ENCODE measurements at regions not wholly inside any gene's neighbourhood (a gene's known extent, or its start where the extent isn't known, plus 50 kb on each side); places are given as distances from the start of the nearest gene placed in this dataset.

GRCh38 chr10:129030996-129031843, 435.8 kb upstream of the MGMT start:
- POLR2A ChIA-PET, result no interaction called here
- Histone ChIP-seq H3K9me3 (ENCODE audit: low read length) (no peaks in the 10 kb centered on the region), H2AFZ (ENCODE audit: low read length) (no peak overlapping the region), H4K20me1 (ENCODE audit: insufficient read depth, low read length) (no peaks in the 10 kb centered on the region), H3K9ac (ENCODE audit: insufficient read depth, low read depth, low read length) (no peak overlapping the region), H3K4me3 (replicated peaks in 1 of 3; ENCODE audit: insufficient read depth in 1 of 3, low read depth in 2 of 3, low read length in 3 of 3) (no peak overlapping the region), H3K4me2 (ENCODE audit: low read depth, low read length) (no peak overlapping the region), H3K27me3 (ENCODE audit: control insufficient read depth in 1 of 2, insufficient read depth in 2 of 2, low read length in 2 of 2) (peaks cover 5 to 50% of the 10 kb centered on the region in 2 experiments; a peak in 3 of 5 replicates), H3K79me2 (ENCODE audit: insufficient read depth, low read length) (no peaks in the 10 kb centered on the region), H3K36me3 (replicated peaks in 1 of 2; ENCODE audit: control insufficient read depth in 1 of 2, insufficient read depth in 2 of 2, low read length in 2 of 2) (no peaks in the 10 kb centered on the region), H3K4me1 (ENCODE audit: insufficient read depth, low read length) (no peaks in the 10 kb centered on the region), H3K27ac (ENCODE audit: extremely low read length, insufficient read depth, low read length) (no peak overlapping the region)
- in situ Hi-C loops (cut with HindIII; ENCODE audit: extremely low pct_ligation_motif_present, low pct_unique_long_range_greater_than_20kb), result loop anchor here (5.0 kb wide), 1 partner anchor 941 kb away; no protein-coding TSS in a partner anchor
- WGBS (ENCODE audit: low lambda C conversion rate), result 6% methylated on average over 21 of the region's 21 CpGs
- ATAC-seq (peak; percentile 97), DNase-seq (ENCODE audit: low spot score) (peak; percentile 15), FAIRE-seq (no peak)
- intact Hi-C loops (cut with micrococcal nuclease; ENCODE audit: unreplicated experiment), result loop anchor here (1.0 kb wide), 1 partner anchor 940 kb away; no protein-coding TSS in a partner anchor
- BruUV-seq (replicated peaks), result no TSS peak
- CTCF ChIA-PET (ENCODE audit: low intra/inter-chr PET ratio, low total read pairs), result interaction anchor here (0.6 to 1.9 kb wide), 4 partner anchors 627 to 1097 kb away, joined by 3 to 15 read pairs (median 3); no protein-coding TSS in a partner anchor
- TF ChIP-seq KDM2A (CRISPR knock-in tag; IDR thresholded peaks at IDR 0.05; ENCODE audit: borderline replicate concordance, low read depth), result peak; percentile 36; the same call in 1 of the 2 replicates
- no peak for TF ChIP-seq SMARCC2 (IDR thresholded peaks at IDR 0.05)
- TF ChIP-seq HES4 (CRISPR knock-in tag; IDR thresholded peaks at IDR 0.05; ENCODE audit: borderline replicate concordance), result no peak
- TF ChIP-seq MATR3 (CRISPR knock-in tag; IDR thresholded peaks at IDR 0.05), result no peak
- no peak for TF ChIP-seq ZNF253 (CRISPR knock-in tag; IDR thresholded peaks at IDR 0.05; ENCODE audit: borderline replicate concordance)
- TF ChIP-seq KDM5B (CRISPR knock-in tag; IDR thresholded peaks at IDR 0.05; ENCODE audit: borderline replicate concordance), result no peak
- no peak for TF ChIP-seq ZNF747 (CRISPR knock-in tag; IDR thresholded peaks at IDR 0.05; ENCODE audit: borderline replicate concordance)
- TF ChIP-seq ZC3H13 (CRISPR knock-in tag; IDR thresholded peaks at IDR 0.05), result no peak
- TF ChIP-seq ZBTB39 (CRISPR knock-in tag; IDR thresholded peaks at IDR 0.05), result no peak
- TF ChIP-seq EZH2 (conservative IDR thresholded peaks at IDR 0.05; ENCODE audit: low read depth, low read length), result 0 out of 2 replicates have a peak, but pooled peaks have one; percentile 51
- no peak for TF ChIP-seq ZNF605 (CRISPR knock-in tag; IDR thresholded peaks at IDR 0.05)
- no peak for TF ChIP-seq ZSCAN20 (CRISPR knock-in tag; IDR thresholded peaks at IDR 0.05; ENCODE audit: borderline replicate concordance)
- TF ChIP-seq CEBPB (IDR thresholded peaks at IDR 0.05; ENCODE audit: borderline replicate concordance, low read depth, low read length), result no peak
- no peak for TF ChIP-seq PAF1 (CRISPR knock-in tag; IDR thresholded peaks at IDR 0.05)
- TF ChIP-seq ETV6 (CRISPR knock-in tag; conservative IDR thresholded peaks at IDR 0.05), result no peak
- TF ChIP-seq ZFP36L1 (CRISPR knock-in tag; IDR thresholded peaks at IDR 0.05), result no peak
- TF ChIP-seq ZNF121 (CRISPR knock-in tag; IDR thresholded peaks at IDR 0.05), result no peak
- TF ChIP-seq CTCF (CRISPR knock-in tag; IDR thresholded peaks at IDR 0.05), result peak; percentile 89
- TF ChIP-seq IRF1 (CRISPR knock-in tag; IDR thresholded peaks at IDR 0.05; ENCODE audit: low read depth), result no peak
- TF ChIP-seq ZFP37 (CRISPR knock-in tag; IDR thresholded peaks at IDR 0.05; ENCODE audit: borderline replicate concordance), result no peak
- no peak for TF ChIP-seq ZNF746 (CRISPR knock-in tag; IDR thresholded peaks at IDR 0.05)

All from HepG2 (cell line).